HCT116 (cell line): ENCODE measurements at regions not wholly inside any gene's neighbourhood (a gene's known extent, or its start where the extent isn't known, plus 50 kb on each side); places are given as distances from the start of the nearest gene placed in this dataset.

Experiments
- ATAC-seq: fragments of 200-7000 bp; cut with Tn5 transposase; 2 replicates; pipeline ENCODE4 v1.9.1; 2020; ENCODE audit warnings: mild to moderate bottlenecking, moderate library complexity
- BruUV-seq: library from RNA; stranded (reverse); fragments of 400-500 nt; replicated peaks from 2 replicates; lab custom pipeline; 2021; lab: Mats Ljungman, UMichigan
- CTCF ChIA-PET: fragments of 300-600 bp; sonication (Branson Sonifier 250); formaldehyde crosslinking; loops from one replicate; lab custom pipeline; 2021; ENCODE audit warnings: antibody characterized with exemption; lab: Charles Lee
- POLR2A ChIA-PET: fragments of 300-600, 350-600 bp; sonication (Branson Sonifier 250); formaldehyde crosslinking; loops from one replicate; lab custom pipeline; 2021; ENCODE audit warnings: antibody characterized with exemption; lab: Charles Lee
- RAD21 ChIA-PET, 2 experiments: fragments of 300-600 bp; sonication (Branson Sonifier 250); formaldehyde crosslinking; loops; one replicate each; lab custom pipeline; 2023; ENCODE audit warnings: low total read pairs in 2 of 2; ENCODE audit not compliant: uncharacterized antibody in 2 of 2, unreplicated experiment in 2 of 2, low non-redundant PET in 1 of 2; lab: Charles Lee
- DNase-seq: peaks from one replicate; pipeline ENCODE4 v3.0.0-alpha.2; 2010; ENCODE audit warnings: low read depth, low spot score
- H2AFZ ChIP-seq: fragments of 200-600 bp; shearing (Covaris generic), sonication (generic); 2 replicates; pipeline ENCODE4 v1.6.1; 2017; ENCODE audit warnings: low read depth, mixed run types, mixed read lengths, antibody characterized with exemption, low read length; ENCODE audit not compliant: poor library complexity, severe bottlenecking
- H3K27ac ChIP-seq: 2 replicates; pipeline ENCODE4 v1.5.1; 2012; ENCODE audit warnings: low read depth, low read length
- H3K27me3 ChIP-seq: fragments of 200-600 bp; sonication (generic); 2 replicates; pipeline ENCODE4 v1.6.1; 2016; ENCODE audit warnings: mixed run types, low read length, mixed read lengths; ENCODE audit not compliant: insufficient read depth
- H3K36me3 ChIP-seq, 2 experiments: fragments of 200-500 bp in 1 of 2; fragments of 200-600 bp in 1 of 2; sonication (Bioruptor generic) in 1 of 2; sonication (generic) in 1 of 2; 2 replicates each; pipeline versions ENCODE4 v1.5.1 to v1.6.1; 2014 to 2016; ENCODE audit warnings: low read length in 2 of 2, inconsistent platforms in 1 of 2, mixed read lengths in 1 of 2, mixed run types in 1 of 2; ENCODE audit not compliant: insufficient read depth in 2 of 2, control insufficient read depth in 1 of 2
- H3K4me1 ChIP-seq, 2 experiments: fragments of 200-600 bp in 1 of 2; sonication (generic) in 1 of 2; 2 replicates each; pipeline versions ENCODE4 v1.5.1 to v1.6.1; 2012 to 2017; ENCODE audit warnings: low read length in 2 of 2, inconsistent platforms in 1 of 2, mild to moderate bottlenecking in 1 of 2, mixed read lengths in 1 of 2, mixed run types in 1 of 2, moderate library complexity in 1 of 2; ENCODE audit not compliant: insufficient read depth in 2 of 2, control insufficient read depth in 1 of 2
- H3K4me2 ChIP-seq: fragments of 200-600 bp; sonication (generic); 2 replicates; pipeline ENCODE4 v1.6.1; 2017; ENCODE audit warnings: mixed run types, low read length, mixed read lengths
- H3K4me3 ChIP-seq, 2 experiments: fragments of 200-600 bp in 1 of 2; sonication (generic) in 1 of 2; replicated peaks in 1 of 2; 2 replicates each; pipeline ENCODE4 v1.5.1; 2011 to 2016; ENCODE audit warnings: low read length in 2 of 2, control low read depth in 1 of 2, low read depth in 1 of 2, mild to moderate bottlenecking in 1 of 2, mixed read lengths in 1 of 2, mixed run types in 1 of 2
- H3K79me2 ChIP-seq: fragments of 200-600 bp; sonication (generic); 2 replicates; pipeline ENCODE4 v1.6.1; 2017; ENCODE audit warnings: mild to moderate bottlenecking, mixed run types, low read length, moderate library complexity, mixed read lengths; ENCODE audit not compliant: insufficient read depth
- H3K9ac ChIP-seq: fragments of 200-600 bp; sonication (generic); 2 replicates; pipeline ENCODE4 v1.6.1; 2016; ENCODE audit warnings: low read length, mixed read lengths
- H3K9me2 ChIP-seq: fragments of 200-600 bp; sonication (generic), shearing (Covaris generic); 2 replicates; pipeline ENCODE4 v1.6.1; 2017; ENCODE audit warnings: mixed run types, mild to moderate bottlenecking, moderate library complexity; ENCODE audit not compliant: insufficient read depth
- H3K9me3 ChIP-seq, 2 experiments: fragments of 200-500 bp in 1 of 2; fragments of 200-600 bp in 1 of 2; sonication (Bioruptor generic) in 1 of 2; sonication (generic) in 1 of 2; 2 replicates each; pipeline ENCODE4 v1.6.1; 2014 to 2017; ENCODE audit warnings: low read length in 2 of 2, mixed read lengths in 2 of 2, inconsistent platforms in 1 of 2, low read depth in 1 of 2, mild to moderate bottlenecking in 1 of 2, mixed run types in 1 of 2, moderate library complexity in 1 of 2; ENCODE audit not compliant: control insufficient read depth in 1 of 2, insufficient read depth in 1 of 2
- H4K20me1 ChIP-seq: fragments of 200-600 bp; sonication (generic), shearing (Covaris generic); 2 replicates; pipeline ENCODE4 v1.6.1; 2017; ENCODE audit warnings: mixed run types, mild to moderate bottlenecking, moderate library complexity; ENCODE audit not compliant: insufficient read depth
- CBX3 ChIP-seq: IDR thresholded peaks from 2 replicates; pipeline ENCODE4 v1.6.1; 2012; ENCODE audit warnings: low read depth
- CEBPB ChIP-seq: IDR thresholded peaks from 2 replicates; pipeline ENCODE4 v1.6.1; 2012; ENCODE audit warnings: low read depth
- ELF1 ChIP-seq: IDR thresholded peaks from 2 replicates; pipeline ENCODE4 v1.6.1; 2012; ENCODE audit warnings: low read depth, borderline replicate concordance
- EZH2 ChIP-seq: fragments of 200-600 bp; sonication (generic); IDR thresholded peaks from 2 replicates; pipeline ENCODE4 v1.6.1; 2017; ENCODE audit warnings: antibody characterized with exemption, mixed run types
- JUND ChIP-seq: IDR thresholded peaks from 2 replicates; pipeline ENCODE4 v1.6.1; 2012
- POLR2A ChIP-seq: IDR thresholded peaks from 2 replicates; pipeline ENCODE4 v1.7.0; 2011; ENCODE audit warnings: borderline replicate concordance; ENCODE audit not compliant: insufficient read depth, insufficient read length; ENCODE audit errors: extremely low read depth
- POLR2AphosphoS5 ChIP-seq: IDR thresholded peaks from 2 replicates; pipeline ENCODE4 v1.6.1; 2011; ENCODE audit warnings: mild to moderate bottlenecking, low read depth, low read length, moderate library complexity
- RAD21 ChIP-seq: IDR thresholded peaks from 2 replicates; pipeline ENCODE4 v1.6.1; 2012; ENCODE audit warnings: low read depth, mild to moderate bottlenecking
- SP1 ChIP-seq: IDR thresholded peaks from 2 replicates; pipeline ENCODE4 v1.6.1; 2012; ENCODE audit warnings: low read depth
- TCF7L2 ChIP-seq: IDR thresholded peaks from 2 replicates; pipeline ENCODE4 v1.7.0; 2011; ENCODE audit warnings: borderline replicate concordance, inconsistent platforms; ENCODE audit not compliant: insufficient read depth, insufficient read length; ENCODE audit errors: extremely low read depth
- YY1 ChIP-seq: IDR thresholded peaks from 2 replicates; pipeline ENCODE4 v1.6.1; 2011; ENCODE audit warnings: low read length, low read depth, moderate library complexity, mild to moderate bottlenecking; ENCODE audit not compliant: insufficient replicate concordance; ENCODE audit errors: extremely low read depth
- ZFX ChIP-seq: fragments of 450-650 bp; IDR thresholded peaks from 2 replicates; pipeline ENCODE4 v1.6.1; 2017
- intact Hi-C: fragments of 100-400 bp; cut with micrococcal nuclease; formaldehyde crosslinking; loops from 2 replicates; pipeline ENCODE4 v1.10.0; 2022
- TF ChIP-seq, protein P1 (sequence below): IDR thresholded peaks from 2 replicates; pipeline ENCODE4 v1.6.1; 2012
- TF ChIP-seq, protein P2 (sequence below), 3 experiments: fragments of 200-600 bp in 1 of 3; sonication (generic) in 1 of 3; IDR thresholded peaks in 2 of 3; conservative IDR thresholded peaks in 1 of 3; 2 replicates each; pipeline ENCODE4 v1.5.1; 2012 to 2017; ENCODE audit warnings: low read depth in 2 of 3, low read length in 2 of 3, antibody characterized with exemption in 1 of 3, borderline replicate concordance in 1 of 3, control low read depth in 1 of 3, mild to moderate bottlenecking in 1 of 3, mixed read lengths in 1 of 3, mixed run types in 1 of 3, moderate library complexity in 1 of 3; ENCODE audit not compliant: insufficient read depth in 1 of 3

DNA sequence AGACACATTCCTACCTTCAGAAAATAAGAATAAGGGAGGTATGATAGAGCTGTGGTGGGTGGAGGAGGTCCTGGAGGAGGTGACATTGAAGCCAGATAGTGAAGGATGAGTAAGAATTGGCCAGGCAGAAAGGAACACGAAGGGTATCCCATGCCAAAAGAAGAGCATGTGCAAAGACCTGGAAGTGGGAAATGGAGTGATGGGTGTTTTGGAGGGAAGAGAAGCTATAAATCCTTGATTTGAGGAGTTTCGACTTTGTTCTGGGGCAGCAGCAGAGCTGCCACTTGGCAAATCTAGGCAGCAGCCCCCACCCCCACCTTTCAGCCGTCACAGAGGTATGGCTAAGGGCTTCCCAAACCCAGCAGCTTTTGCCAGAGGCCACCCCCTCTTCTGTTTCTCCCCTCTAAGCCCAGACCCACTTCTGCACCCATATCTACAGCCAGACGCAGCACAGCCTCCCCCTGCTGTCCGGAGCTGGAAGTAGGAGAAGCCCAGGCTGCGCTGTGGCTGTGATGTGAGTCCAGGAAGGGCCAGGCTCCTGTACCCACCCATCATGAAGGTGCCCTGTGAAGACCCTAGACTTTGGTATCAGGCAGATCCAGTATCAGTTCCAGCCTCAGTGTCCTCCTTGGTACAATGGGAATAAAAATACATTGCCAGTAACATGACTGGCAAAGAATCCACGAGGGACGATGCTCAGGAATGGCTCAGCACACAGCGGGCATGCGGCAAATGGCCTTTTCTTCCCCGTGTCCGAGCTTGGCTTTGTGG is 188.7 kb upstream of the LINGO1 start:
- CTCF ChIA-PET = interaction anchor here (0.6 to 3.5 kb wide), 20 partner anchors 8 to 826 kb away, joined by 3 to 72 read pairs (median 4); partner anchors contain the start of gene LINGO1

More for the DNA sequence above, 188.7 kb upstream of the LINGO1 start:
- DNase-seq (peak; percentile 37), ATAC-seq (peak; percentile 73)
- no peaks in the 10 kb centered on the region for H3K9me2 ChIP-seq
- H3K4me3 ChIP-seq = no peak overlapping the region
- intact Hi-C loops = loop anchor here (1.0 to 5.0 kb wide), 6 partner anchors 162 to 799 kb away; no protein-coding TSS in a partner anchor
- no peak overlapping the region for H2AFZ ChIP-seq
- H3K9ac ChIP-seq = no peak overlapping the region
- RAD21 ChIA-PET = interaction anchor here (0.6 to 2.8 kb wide), 8 partner anchors 54 to 231 kb away, joined by 3 to 15 read pairs (median 3); partner anchors contain the start of gene LINGO1 (in 1 of the 2)
- H3K36me3 ChIP-seq = no peaks in the 10 kb centered on the region
- no TSS peak for BruUV-seq
- H3K27me3 ChIP-seq = no peaks in the 10 kb centered on the region; the same call in 1 of the 2 replicates
- H3K4me2 ChIP-seq = no peak overlapping the region
- TF ChIP-seq POLR2AphosphoS5 (no peak), ELF1 (no peak), SP1 (no peak), RAD21 (peak; percentile 87), POLR2A (no peak), JUND (no peak), CEBPB (no peak), TCF7L2 (no peak), ZFX (no peak), EZH2 (no peak), CBX3 (no peak), YY1 (no peak)
- TF ChIP-seq, protein P1, sequence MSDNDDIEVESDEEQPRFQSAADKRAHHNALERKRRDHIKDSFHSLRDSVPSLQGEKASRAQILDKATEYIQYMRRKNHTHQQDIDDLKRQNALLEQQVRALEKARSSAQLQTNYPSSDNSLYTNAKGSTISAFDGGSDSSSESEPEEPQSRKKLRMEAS = no peak
- TF ChIP-seq, protein P2, sequence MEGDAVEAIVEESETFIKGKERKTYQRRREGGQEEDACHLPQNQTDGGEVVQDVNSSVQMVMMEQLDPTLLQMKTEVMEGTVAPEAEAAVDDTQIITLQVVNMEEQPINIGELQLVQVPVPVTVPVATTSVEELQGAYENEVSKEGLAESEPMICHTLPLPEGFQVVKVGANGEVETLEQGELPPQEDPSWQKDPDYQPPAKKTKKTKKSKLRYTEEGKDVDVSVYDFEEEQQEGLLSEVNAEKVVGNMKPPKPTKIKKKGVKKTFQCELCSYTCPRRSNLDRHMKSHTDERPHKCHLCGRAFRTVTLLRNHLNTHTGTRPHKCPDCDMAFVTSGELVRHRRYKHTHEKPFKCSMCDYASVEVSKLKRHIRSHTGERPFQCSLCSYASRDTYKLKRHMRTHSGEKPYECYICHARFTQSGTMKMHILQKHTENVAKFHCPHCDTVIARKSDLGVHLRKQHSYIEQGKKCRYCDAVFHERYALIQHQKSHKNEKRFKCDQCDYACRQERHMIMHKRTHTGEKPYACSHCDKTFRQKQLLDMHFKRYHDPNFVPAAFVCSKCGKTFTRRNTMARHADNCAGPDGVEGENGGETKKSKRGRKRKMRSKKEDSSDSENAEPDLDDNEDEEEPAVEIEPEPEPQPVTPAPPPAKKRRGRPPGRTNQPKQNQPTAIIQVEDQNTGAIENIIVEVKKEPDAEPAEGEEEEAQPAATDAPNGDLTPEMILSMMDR (IDR thresholded peaks at IDR 0.05 in 2 of 3, conservative IDR thresholded peaks at IDR 0.05 in 1 of 3; ENCODE audit: borderline replicate concordance in 1 of 3, insufficient read depth in 1 of 3, low read depth in 2 of 3, low read length in 2 of 3) = peak; percentile 87 to 93 (median 90)
- TF ChIP-seq, all 23 proteins: peak for 2
- Histone ChIP-seq H4K20me1 (no peaks in the 10 kb centered on the region), H3K4me1 (peaks cover 0 to 12% of the 10 kb centered on the region in 2 experiments; a peak in 2 of 4 replicates), H3K9me3 (no peaks in the 10 kb centered on the region), H3K79me2 (no peaks in the 10 kb centered on the region), H3K27ac (no peak overlapping the region)
- POLR2A ChIA-PET = no interaction called here
